CD4-positive, alpha-beta T cell treated with Interleukin-6 for 4 hours (primary cell): ENCODE measurements at regions not wholly inside any gene's neighbourhood (a gene's known extent, or its start where the extent isn't known, plus 50 kb on each side); places are given as distances from the start of the nearest gene placed in this dataset.

Experiments used
- DNase-seq: peaks from one replicate; pipeline ENCODE4 v3.0.0-alpha.2; 2020; ENCODE audit warnings: mixed read lengths

- DNase-seq: no peak
Observed at GRCh38 chr13:85371254-85371653, 428.0 kb downstream of the SLITRK6 start.

GRCh38 chr13:85368686-85369085 lies 430.5 kb downstream of the SLITRK6 start:
- DNase-seq: no peak

- no peak for DNase-seq
Observed at GRCh38 chr13:85367887-85368286, 431.3 kb downstream of the SLITRK6 start.

- no peak for DNase-seq
Observed at GRCh38 chr13:85366759-85367417, 432.3 kb downstream of the SLITRK6 start.

GRCh38 chr13:85363504-85363903 lies 435.7 kb downstream of the SLITRK6 start:
- no peak for DNase-seq

- DNase-seq: no peak
Observed at GRCh38 chr13:85362980-85363379, 436.2 kb downstream of the SLITRK6 start.

- no peak for DNase-seq
Observed at GRCh38 chr13:85347251-85347650, 452.0 kb downstream of the SLITRK6 start.

- DNase-seq: no peak
Observed at GRCh38 chr13:85334187-85334586, 465.0 kb downstream of the SLITRK6 start.

- no peak for DNase-seq
Observed at GRCh38 chr13:85333506-85334020, 465.7 kb downstream of the SLITRK6 start.

GRCh38 chr13:85332615-85333014 lies 466.6 kb downstream of the SLITRK6 start:
- DNase-seq: no peak

GRCh38 chr13:85321734-85322133 lies 477.5 kb downstream of the SLITRK6 start:
- no peak for DNase-seq

GRCh38 chr13:85317781-85318180 lies 481.4 kb downstream of the SLITRK6 start:
- no peak for DNase-seq

GRCh38 chr13:85316506-85317025 lies 482.7 kb downstream of the SLITRK6 start:
- no peak for DNase-seq

- DNase-seq: no peak
Observed at GRCh38 chr13:85314686-85315085, 484.5 kb downstream of the SLITRK6 start.

- DNase-seq: no peak
Observed at GRCh38 chr13:85313761-85314503, 485.3 kb downstream of the SLITRK6 start.

GRCh38 chr13:85312071-85312470 lies 487.1 kb downstream of the SLITRK6 start:
- no peak for DNase-seq

GRCh38 chr13:85303630-85304029 lies 495.6 kb downstream of the SLITRK6 start:
- no peak for DNase-seq

- DNase-seq: no peak
Observed at GRCh38 chr13:85298387-85298924, 500.8 kb downstream of the SLITRK6 start.

- no peak for DNase-seq
Observed at GRCh38 chr13:85288698-85289097, 510.5 kb downstream of the SLITRK6 start.

- DNase-seq: no peak
Observed at GRCh38 chr13:85287528-85287927, 511.7 kb downstream of the SLITRK6 start.

- DNase-seq: no peak
Observed at GRCh38 chr13:85286081-85286480, 513.1 kb downstream of the SLITRK6 start.

GRCh38 chr13:85284349-85284748 lies 514.9 kb downstream of the SLITRK6 start:
- DNase-seq: no peak

- DNase-seq: no peak
Observed at GRCh38 chr13:85283408-85283807, 515.8 kb downstream of the SLITRK6 start.

GRCh38 chr13:85282876-85283275 lies 516.3 kb downstream of the SLITRK6 start:
- no peak for DNase-seq
